ENCODE measurements at regions not wholly inside any gene's neighbourhood (a gene's known extent, or its start where the extent isn't known, plus 50 kb on each side); places are given as distances from the start of the nearest gene placed in this dataset.

- no peak for TF ChIP-seq POLR2AphosphoS5 (IDR thresholded peaks at IDR 0.05; ENCODE audit: low read depth, low read length)
- TF ChIP-seq FOXP2 (optimal IDR thresholded peaks at IDR 0.05; ENCODE audit: borderline replicate concordance, extremely low read depth, extremely low read length, insufficient read depth): no peak
- no peak for TF ChIP-seq TAF1 (IDR thresholded peaks at IDR 0.05; ENCODE audit: borderline replicate concordance, insufficient read depth, low read length)
- TF ChIP-seq SIN3A (IDR thresholded peaks at IDR 0.05; ENCODE audit: borderline replicate concordance, insufficient read depth, low read length): no peak
- no peak for TF ChIP-seq REST (IDR thresholded peaks at IDR 0.05; ENCODE audit: insufficient read depth in 1 of 2, low read depth in 2 of 2, low read length in 2 of 2)
These were observed 166.2 kb upstream of the GRIA4 start for GRCh38 chr11:105443623-105444022.

Measured in PFSK-1 (cell line).